Fibroblast of skin of scalp (primary cell): ENCODE measurements at regions not wholly inside any gene's neighbourhood (a gene's known extent, or its start where the extent isn't known, plus 50 kb on each side); places are given as distances from the start of the nearest gene placed in this dataset.

Experiments
- DNase-seq: peaks from one replicate; pipeline ENCODE4 v3.0.0-alpha.2; 2013

DNA sequence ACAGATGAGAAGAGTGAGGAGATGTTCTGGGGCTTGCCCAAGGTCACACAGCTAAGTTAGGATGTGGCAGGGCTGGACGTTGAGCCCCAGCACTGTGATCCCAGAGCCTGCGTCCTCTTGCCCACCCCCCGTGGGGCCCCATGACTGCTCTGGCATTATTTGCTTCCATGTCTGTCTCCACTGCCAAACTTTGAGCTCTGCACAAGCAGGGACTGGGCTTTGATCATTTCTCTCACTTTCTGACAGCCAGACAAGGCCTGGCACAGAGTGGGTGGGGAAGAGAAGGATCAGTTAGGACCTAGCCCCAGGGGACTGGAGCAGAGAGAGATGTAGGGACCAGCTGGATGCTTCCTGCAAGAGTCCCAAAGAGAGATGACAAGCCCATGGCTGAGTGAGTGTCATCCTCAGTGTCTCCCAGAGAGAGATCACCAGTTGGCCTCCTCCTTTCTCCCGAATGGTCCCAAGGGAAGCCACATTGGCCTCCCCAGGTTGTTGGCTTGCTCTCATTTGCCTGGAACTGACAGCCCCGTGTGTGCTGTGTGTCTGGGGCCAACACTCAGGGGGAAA is 126.7 kb upstream of the PWP1 start:
- no peak for DNase-seq

DNA sequence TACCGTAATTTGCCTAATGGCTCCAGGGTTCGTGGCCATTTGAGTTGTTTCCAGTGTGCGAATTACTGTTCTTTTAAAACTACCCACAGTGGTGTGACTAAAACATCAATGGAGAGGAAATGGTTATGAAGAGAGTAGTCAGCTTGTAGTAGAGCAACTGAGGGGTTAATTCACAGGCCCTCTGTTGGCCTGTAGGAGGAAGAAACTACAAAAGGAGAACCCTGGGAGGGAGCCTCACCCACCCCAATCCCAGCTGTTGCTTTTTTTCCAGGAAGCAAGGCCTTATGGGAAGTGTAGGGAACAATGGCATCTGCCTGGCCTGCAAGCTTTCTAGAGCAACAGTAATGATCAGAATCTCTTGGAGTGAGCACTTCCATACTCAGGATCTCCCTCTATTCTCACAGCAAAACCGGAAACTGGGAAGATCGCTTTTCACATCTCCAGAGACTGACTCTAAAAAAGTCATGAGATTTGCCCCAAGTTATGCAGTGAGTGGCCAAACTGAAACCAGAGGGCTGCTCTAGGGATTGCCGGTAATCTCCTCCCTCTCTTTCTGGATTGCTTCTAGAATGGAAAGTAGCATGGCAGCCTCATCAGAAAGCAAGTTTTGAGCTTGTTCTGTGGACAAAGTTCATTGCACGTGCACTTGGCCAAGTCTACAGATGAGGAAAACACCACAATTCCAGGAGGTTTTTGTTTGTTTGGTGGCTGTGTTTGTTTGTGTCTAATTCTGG is 125.3 kb upstream of the PWP1 start:
- no peak for DNase-seq

DNA sequence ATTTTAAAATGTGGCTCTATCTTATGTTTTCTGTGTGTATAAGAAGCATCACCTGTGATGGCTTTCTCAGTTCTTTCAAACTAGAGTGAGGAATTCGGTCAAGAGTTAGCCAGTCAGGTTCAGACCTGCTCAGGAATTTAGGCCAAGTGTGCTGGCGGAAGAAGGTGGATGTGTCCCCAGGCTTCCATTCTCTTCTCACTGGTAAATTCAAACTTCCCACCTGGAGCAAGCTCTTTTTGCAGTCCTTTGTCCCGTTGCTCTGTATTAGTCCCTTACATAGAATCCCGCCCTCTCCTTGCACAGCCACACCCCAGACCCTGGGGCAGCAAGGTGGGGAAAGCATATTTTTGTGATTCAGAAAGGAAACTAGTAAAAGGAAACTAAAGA is 124.7 kb upstream of the PWP1 start:
- DNase-seq: no peak

DNA sequence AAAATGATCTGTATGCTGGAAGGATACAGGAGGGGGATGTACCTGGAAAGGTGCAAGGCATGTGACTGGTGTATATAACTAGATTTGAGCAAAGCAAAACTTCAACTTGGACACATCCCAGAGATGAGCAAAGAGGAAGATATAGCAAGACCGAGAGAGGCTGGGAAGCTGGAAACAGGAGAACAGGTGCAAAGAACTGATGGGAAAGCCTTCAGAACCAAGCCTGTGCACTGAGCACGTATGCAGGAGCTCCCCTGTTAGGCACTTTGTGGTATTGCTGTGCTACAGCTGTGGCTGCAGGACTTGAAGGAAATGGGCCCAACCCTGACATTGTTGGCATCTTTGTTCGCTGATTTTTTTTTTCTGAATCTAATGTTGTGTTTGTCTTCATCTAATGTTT is 120.7 kb upstream of the PWP1 start:
- DNase-seq: no peak

DNA sequence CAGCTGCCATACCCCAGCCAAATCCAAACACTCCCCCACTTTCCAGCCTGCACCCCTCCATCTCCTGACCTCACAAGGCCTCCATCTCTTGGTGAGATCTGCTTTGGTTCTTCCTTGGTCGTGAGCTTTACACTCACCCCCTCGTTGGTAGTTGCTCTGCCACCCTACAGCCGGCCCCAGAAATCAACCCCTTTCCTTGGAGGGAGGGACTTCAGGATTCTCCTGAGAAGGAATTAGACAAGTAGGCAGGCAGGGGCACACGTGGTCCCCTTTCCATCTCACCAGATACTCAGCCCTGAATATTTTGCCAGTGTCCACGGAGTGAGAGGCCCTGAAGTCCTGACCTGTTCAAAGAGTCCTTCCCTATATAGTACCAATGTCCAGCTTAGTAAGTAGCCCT is 120.0 kb upstream of the PWP1 start:
- DNase-seq: no peak

DNA sequence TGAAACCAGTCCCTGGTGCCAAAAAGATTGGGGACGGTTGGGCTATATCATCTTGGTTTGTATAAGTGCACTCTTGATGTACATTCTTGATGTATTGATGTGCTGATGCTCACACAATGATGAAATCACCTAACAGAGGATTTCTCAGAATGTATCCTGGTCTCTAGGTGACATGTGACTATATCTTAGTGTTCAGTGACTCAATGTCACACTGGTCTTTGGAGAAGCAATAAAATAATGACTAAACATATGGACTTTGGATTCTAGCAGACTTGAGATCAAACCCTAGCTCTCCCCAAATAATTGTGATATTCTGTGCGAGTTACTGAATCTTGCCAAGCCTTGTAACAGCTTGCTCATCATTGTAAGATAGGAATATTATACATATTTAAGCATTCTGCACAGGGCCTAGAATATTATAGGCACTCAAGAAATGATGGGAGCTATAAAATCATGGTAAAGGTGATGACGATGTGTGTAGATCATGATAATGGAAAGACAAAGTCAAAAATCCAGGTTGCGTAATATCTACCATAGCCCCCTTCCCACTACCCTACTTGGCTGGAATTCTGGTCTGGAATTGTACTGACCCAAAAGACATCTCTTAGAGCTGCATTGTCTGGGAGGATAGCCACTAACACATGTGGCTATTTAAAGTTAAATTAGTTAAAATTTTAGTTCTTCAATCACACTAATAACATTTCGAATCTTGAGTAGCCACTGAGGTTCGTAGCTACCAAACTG is 117.6 kb upstream of the PWP1 start:
- DNase-seq: no peak

DNA sequence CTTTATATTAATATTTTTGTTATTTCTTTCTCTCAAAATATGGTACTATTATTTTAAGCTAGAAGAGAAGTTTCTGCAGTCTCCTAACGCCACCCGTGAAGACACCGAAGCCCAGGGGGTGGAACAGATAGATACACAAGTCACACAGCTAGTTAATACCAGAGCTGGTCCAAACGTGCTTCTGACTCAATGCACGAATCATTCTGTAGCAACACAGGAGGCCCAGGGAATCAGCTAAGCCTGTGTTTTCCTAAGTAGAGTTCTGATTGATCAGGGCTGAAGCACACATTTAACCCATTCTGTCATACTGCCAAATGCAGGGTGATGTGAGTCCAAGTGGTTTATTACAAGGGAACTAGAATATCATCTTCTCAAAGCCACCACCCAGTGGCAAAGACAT is 116.9 kb upstream of the PWP1 start:
- no peak for DNase-seq

DNA sequence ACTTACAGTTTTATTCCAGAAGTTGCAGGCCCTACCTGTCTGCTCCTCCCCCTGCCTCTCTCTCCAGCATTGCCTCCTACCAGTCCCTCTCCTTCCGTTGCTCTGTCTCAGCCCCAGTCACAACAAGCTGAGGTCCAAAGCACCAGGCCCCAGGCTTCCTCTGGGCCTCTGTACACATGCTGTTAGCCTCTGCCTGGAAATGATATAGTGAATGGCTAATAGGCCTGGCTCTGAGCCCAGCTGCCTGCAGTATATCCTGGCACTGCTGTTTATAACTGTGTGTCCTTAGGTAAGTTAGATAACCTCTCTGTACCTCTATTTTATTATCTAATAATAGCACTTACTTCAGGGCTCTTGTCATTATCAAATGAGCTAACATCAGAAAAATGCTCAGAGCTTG is 114.9 kb upstream of the PWP1 start:
- peak; percentile 19 for DNase-seq

DNA sequence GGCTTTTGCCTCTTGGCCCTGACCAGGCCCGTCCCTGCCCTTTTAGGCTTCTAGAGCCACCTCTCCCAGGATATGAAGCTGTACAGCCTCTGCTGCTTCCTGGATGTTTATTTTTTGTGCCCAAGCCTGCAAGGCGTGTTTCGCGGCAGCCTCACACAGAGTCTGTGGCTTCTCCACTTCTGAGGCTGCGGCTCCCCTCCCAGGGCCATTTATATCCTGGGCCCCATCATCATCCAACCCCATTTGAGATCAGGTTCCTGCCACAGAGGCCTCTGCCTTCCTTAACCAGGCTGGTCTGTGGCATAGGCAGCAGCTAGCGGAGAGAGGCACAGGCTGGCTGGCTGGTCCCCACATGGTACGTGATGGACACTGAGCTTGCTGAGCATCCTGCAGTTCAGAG is 114.1 kb upstream of the PWP1 start:
- no peak for DNase-seq

DNA sequence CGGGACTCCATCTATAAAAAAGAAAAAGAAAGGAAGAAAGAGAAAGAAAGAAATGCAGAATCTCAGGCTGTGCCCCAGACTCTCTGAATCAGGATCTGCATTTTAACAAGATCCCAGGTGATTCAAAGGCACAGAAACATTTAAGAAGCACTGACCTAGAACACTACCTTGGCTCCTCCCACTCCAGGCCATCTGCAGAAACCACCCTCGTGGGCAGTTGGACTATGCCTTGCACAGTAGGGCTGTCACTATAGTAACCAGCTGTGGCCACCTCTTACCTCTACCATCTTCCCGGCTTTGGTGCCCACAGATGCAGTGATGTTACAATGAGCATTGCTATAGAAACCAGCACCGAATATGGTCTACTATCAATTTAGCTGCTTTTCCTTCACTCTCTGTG is 110.9 kb upstream of the PWP1 start:
- no peak for DNase-seq

DNA sequence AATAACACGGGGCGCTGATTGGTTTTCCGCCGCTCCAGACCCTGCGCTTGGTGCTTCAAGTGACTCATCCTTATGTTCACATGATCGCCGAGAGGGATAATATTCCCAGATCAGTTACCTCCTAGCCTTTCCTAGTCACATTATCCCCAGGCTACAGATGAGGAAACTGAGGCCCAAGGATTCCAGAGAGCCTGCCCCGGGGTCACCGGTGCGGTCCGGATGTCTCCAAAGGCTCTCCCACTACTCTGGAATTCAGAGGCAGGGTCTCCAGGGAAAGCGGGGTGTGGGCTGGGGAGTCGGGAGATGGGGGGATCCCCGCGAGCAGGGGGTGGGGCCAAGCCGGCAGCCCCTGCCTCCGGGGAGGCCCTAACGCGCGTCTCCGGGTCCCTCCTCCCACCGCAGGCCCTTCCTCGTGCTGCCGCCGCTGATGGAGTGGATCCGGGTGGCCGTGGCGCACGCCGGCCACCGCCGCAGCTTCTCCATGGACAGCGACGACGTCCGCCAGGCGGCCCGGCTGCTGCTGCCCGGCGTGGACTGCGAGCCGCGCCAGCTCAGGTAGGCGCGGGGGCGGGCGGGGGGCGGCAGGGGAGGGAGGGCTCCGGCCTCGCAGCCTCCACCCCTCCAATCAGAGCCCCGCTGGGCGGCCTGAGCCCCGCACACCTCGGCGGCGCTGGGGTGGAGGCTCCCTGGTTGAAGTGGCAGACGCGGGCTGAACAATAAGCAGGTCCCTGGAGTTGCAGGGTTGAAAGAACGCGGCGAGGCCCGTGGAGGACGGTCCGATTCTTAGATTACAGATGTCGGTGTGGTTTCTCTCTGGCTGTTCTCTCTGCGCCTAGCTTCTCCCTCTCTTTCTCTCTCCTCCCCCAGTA is 104.6 kb upstream of the PWP1 start:
- no peak for DNase-seq

DNA sequence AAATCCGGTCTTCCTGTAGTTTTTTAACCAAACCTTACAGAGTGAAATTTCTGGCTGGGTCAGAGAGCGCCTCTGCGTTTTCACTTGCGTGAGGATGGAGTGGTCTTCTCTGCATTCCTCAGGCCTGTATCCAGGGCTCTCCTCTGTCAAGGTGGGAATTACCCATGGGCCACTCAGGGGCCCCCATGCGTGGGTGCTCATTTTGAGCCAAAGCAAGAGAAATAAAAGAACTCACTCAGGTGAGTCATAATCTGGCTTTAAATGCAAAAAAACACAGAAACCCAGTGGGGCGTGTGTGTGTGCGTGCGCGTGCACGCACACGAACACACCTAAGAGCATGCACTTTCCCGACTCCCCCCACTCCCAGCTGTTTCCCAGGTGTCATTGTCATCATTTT is 104.0 kb upstream of the PWP1 start:
- no peak for DNase-seq

DNA sequence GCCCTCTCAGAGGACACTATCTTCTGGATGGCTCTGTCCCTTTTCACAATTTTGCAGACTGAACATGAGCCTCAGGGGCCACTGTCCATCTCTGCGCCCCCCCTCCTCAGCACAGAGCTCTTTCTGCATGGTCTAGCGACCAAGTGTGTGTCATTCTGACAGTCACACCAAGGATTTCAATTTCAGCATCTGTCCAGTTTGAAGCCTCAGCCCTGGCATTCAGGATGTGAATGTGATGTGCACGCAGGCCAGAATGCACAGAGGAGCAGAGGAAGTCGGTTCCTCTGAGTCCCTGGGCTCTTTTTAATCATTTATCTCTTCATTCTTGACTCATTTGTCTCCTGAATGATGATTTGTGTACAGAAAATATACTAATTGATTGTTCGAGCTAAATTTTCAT is 102.0 kb upstream of the PWP1 start:
- no peak for DNase-seq

DNA sequence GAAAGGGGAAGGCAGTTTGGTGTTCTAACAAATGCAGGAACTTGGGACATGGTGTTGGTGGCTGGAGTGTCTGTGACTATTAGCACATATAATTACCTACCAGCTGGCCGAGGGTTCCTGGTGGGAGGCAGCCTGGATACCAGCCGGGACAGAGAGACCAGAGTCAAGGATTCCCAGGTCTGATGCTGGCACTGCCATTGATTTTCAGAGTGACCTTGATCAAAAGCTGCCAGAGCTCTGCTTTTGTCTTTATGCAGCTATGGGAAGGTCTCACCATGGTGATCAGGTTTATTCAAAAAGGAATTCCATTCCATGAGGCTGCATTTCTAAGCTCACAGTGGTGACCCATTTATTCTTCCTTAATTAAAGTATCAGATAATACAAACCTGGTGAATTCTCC is 101.0 kb upstream of the PWP1 start:
- DNase-seq: no peak

DNA sequence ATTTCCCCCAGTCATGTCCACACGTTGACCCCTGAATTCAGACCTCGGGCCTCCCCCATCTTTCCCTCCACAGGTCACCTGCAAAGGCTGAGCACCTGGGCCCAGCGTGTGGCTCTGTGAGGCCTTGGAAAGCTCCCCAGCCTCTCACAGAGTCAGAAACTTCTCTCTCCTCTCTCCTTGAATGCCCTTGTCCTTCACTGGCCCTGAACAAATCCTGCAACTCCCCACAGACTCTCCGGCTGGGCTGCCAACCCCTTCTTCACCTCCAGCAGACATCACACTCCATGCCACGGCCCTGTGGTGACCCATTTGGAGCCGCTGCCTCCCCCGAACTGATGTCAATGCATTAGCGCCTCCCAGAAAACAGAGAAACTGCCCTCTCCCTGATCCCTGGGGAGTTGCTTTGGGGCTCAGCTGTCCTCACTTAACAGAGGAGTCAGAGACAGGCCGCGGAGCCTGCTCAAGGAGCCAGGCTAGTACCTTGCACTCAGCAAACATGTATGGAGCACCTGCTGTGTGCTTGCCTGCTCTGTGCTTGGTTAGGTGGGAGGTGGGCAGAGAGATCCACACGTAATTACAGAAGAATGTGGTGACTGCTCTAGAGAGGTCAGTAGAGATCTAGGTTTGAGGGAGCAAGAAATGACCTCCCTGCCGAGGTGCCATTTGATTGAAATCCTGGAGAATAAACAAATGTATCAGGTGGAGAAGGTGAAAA is 99.2 kb upstream of the PWP1 start:
- no peak for DNase-seq

DNA sequence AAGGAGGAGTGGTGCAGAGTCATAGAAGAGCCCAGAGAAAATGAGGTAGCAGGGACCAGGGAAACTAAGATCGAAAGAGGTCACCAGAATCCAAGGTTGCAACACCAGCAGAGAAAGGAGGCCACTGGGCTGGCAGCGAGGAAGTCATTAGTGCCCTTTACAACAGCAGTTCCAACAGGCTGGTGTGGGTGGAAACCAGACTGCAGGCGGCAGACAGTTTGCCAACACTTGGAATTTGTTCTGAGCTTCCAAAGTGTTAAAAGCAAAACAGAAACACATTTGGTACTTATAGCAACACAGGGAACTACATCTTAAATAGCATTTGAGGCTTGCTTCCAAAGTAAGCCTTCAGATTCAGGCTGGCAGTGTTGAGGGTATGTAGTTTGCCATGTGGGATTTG is 95.2 kb upstream of the PWP1 start:
- no peak for DNase-seq

DNA sequence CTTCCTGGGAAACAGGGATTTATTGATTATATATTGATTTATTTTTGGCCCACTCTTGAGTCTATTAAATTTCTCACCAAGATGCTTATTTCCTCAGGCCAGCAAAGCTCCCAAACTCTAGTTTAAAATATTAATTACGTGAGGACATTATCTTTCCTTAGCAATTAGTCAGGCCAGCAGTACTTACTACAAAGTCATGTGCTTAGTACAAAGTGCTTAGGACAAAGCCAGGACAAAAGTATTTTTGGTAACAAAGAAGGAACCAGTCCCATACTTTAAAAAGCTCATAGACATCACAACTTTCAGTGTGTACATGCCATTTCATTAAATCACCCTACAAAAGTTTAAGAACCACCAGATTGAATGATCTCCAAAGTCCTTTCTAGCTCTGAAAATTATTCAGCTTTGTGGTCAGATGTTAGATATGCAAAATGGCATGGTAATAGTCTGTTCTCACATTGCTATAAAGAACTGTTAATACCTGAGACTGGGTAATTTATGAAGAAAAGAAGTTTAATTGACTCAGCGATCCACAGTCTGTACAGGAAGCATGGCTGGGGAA is 94.7 kb upstream of the PWP1 start:
- DNase-seq: no peak

DNA sequence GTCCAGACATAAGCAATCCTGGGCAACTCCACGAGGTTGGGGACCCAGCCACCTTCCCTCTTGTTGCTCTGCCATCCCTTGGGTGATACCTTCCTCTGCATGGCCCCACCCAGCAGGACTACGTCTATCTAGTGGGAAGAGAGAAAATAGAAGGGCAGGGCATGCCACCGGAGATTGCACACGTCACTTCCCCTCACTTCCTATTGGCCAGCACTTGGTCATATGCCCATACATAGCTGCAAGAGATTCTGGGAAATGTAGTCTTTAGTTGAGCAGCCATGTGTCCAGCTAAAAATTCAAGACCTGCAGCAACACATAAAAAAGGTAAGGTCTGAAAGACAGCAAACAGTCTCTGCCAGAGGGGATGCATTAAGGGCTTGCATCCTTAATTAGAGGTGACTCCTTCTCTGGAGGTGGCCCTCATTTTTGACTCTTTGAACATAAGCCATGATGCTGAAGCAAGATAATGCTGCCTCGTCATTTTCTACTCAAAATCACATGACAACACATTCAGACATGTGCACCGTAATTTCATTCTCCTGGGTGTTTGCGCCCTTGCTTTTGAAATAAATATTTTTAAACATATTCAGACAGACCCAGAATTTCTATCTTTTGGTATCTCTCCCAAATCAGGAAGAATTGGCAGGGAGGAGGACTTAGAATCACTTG is 91.8 kb upstream of the PWP1 start:
- DNase-seq: no peak

DNA sequence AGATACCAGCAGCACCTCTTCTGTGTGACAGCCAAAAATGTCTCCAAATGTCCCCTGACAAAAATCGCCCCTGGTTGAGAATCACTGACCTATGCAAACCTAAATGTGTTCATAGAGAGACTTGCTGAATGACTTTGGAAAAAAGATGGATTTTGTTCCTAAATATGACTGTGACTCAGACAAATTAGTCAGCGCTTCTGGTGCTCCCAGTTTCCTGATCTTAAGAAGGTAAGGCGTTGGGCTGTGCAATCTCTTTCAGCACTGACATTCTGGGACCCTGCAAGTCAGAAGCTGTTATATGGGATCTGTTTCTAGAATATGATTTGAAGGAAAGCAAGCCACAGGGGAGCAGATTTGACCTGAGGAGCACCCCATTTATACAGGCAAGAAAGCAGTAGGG is 90.6 kb upstream of the PWP1 start:
- no peak for DNase-seq

DNA sequence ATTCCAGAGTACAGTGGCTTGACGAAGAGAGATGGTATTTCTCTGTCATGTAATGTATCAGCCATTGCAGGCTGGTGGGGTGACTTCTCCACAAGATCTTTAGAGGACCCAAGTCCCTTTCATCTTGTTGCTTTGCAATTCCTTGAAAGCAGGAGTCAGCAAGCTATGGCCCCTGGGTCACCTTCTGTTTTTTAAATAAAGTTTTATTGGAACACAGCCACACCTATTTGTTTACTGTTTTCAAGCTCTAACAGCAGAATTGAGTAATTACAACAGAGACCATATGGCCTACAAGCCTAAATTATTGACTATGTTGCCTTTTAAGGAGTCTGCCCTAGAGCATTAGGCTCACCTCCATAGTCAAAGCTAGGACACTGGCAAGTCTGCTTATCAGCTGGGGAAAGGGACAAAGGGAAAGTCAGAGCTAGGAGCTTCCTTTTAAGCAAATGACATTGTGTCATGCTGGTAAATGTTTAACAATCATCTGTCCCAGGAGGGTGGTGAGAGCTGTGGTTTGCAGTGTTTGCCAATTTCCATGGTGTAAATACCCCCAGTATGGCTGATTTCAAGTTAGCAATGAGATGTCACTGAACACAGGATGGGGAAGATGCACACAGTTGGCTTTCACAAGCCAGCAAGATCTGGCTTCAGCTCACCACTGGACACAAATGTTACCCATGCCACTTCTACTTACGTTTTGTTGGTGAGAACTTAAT is 87.7 kb upstream of the PWP1 start:
- DNase-seq: no peak

DNA sequence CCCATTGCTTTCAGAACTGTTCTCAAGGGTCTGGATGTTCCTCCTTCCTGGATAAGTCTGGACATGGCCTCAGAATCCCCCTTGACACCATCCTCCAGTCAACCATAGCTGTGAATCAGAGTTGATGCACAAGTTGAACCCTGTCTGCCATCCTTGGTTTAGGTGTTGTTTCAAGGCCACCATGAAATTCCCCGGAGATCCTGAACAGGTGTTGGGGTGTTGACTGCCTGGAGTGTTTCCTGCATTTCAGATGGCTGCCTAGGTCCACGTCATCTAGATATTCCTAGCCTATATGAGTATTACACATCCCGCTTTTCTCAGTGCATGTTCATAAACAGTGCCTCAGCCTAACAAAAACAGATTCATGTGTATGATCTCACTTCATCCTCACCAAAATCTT is 86.7 kb upstream of the PWP1 start:
- DNase-seq: no peak
